Mesenchymal stem cell (in vitro differentiated cells and primary cell): ENCODE measurements at regions not wholly inside any gene's neighbourhood (a gene's known extent, or its start where the extent isn't known, plus 50 kb on each side); places are given as distances from the start of the nearest gene placed in this dataset.

Experiments used
- DNase-seq: peaks from one replicate; pipeline ENCODE4 v3.0.0-alpha.2; 2013
- H2AFZ ChIP-seq: one replicate; pipeline ENCODE4 v1.6.1; 2013; ENCODE audit warnings: low read depth, mild to moderate bottlenecking, control low read depth, inconsistent platforms, low read length, moderate library complexity
- H2AK5ac ChIP-seq: 2 replicates; pipeline ENCODE4 v1.6.1; 2013; ENCODE audit warnings: low read length, moderate library complexity, mild to moderate bottlenecking, inconsistent platforms; ENCODE audit not compliant: severe bottlenecking
- H2BK120ac ChIP-seq: one replicate; pipeline ENCODE4 v1.6.1; 2013; ENCODE audit warnings: low read depth, mild to moderate bottlenecking, inconsistent platforms, low read length, moderate library complexity
- H2BK12ac ChIP-seq, 2 experiments: one replicate each; pipeline ENCODE4 v1.6.1; 2013; ENCODE audit warnings: inconsistent platforms in 2 of 2, low read length in 2 of 2, mild to moderate bottlenecking in 2 of 2, moderate library complexity in 2 of 2, control low read depth in 1 of 2
- H2BK15ac ChIP-seq: one replicate; pipeline ENCODE4 v1.6.1; 2013; ENCODE audit warnings: mild to moderate bottlenecking, low read depth, inconsistent platforms; ENCODE audit not compliant: poor library complexity, severe bottlenecking
- H2BK5ac ChIP-seq: 2 replicates; pipeline ENCODE4 v1.6.1; 2013; ENCODE audit warnings: low read depth, mild to moderate bottlenecking, low read length, control low read depth, inconsistent platforms; ENCODE audit not compliant: poor library complexity, severe bottlenecking
- H3K14ac ChIP-seq, 2 experiments: one replicate each; pipeline ENCODE4 v1.6.1; 2013; ENCODE audit warnings: inconsistent platforms in 2 of 2, low read length in 2 of 2, control low read depth in 1 of 2, mild to moderate bottlenecking in 1 of 2, moderate library complexity in 1 of 2
- H3K18ac ChIP-seq, 2 experiments: one replicate each; pipeline ENCODE4 v1.6.1; 2013; ENCODE audit warnings: inconsistent platforms in 2 of 2, low read length in 2 of 2, control low read depth in 1 of 2, low read depth in 1 of 2, mild to moderate bottlenecking in 1 of 2
- H3K23ac ChIP-seq, 2 experiments: one replicate each; pipeline ENCODE4 v1.6.1; 2013; ENCODE audit warnings: inconsistent platforms in 2 of 2, low read length in 2 of 2, mild to moderate bottlenecking in 2 of 2, moderate library complexity in 2 of 2, control low read depth in 1 of 2
- H3K27ac ChIP-seq: 2 replicates; pipeline ENCODE4 v1.5.1; 2013; ENCODE audit warnings: mild to moderate bottlenecking, moderate library complexity, low read length, control low read depth, inconsistent platforms; ENCODE audit not compliant: poor library complexity, severe bottlenecking
- H3K27me3 ChIP-seq, 2 experiments: 2 replicates each; pipeline versions ENCODE4 v1.6.1 to v1.7.0; 2013; ENCODE audit warnings: low read length in 2 of 2, mild to moderate bottlenecking in 2 of 2, moderate library complexity in 2 of 2, control low read depth in 1 of 2, inconsistent platforms in 1 of 2; ENCODE audit not compliant: control insufficient read depth in 1 of 2, insufficient read depth in 1 of 2
- H3K36me3 ChIP-seq, 2 experiments: 2 replicates each; pipeline versions ENCODE4 v1.6.1 to v1.7.0; 2013; ENCODE audit warnings: low read length in 2 of 2, control low read depth in 1 of 2, inconsistent platforms in 1 of 2, low read depth in 1 of 2, mild to moderate bottlenecking in 1 of 2; ENCODE audit not compliant: insufficient read depth in 2 of 2, control insufficient read depth in 1 of 2
- H3K4ac ChIP-seq, 2 experiments: one replicate each; pipeline ENCODE4 v1.6.1; 2013; ENCODE audit warnings: inconsistent platforms in 2 of 2, low read length in 2 of 2, mild to moderate bottlenecking in 2 of 2, moderate library complexity in 2 of 2, control low read depth in 1 of 2, low read depth in 1 of 2
- H3K4me1 ChIP-seq: 2 replicates; pipeline ENCODE4 v1.6.1; 2013; ENCODE audit warnings: low read depth, low read length, control low read depth; ENCODE audit not compliant: control insufficient read depth, insufficient read depth
- H3K4me2 ChIP-seq: 2 replicates; pipeline ENCODE4 v1.6.1; 2013; ENCODE audit warnings: low read length, mild to moderate bottlenecking, inconsistent platforms; ENCODE audit not compliant: poor library complexity, severe bottlenecking
- H3K4me3 ChIP-seq, 2 experiments: 2 replicates each; pipeline versions ENCODE4 v1.5.1 to v1.7.0; 2013; ENCODE audit warnings: low read length in 2 of 2, mild to moderate bottlenecking in 2 of 2, control low read depth in 1 of 2, low read depth in 1 of 2; ENCODE audit not compliant: insufficient read depth in 1 of 2
- H3K79me1 ChIP-seq: replicated peaks from 2 replicates; pipeline ENCODE4 v1.6.1; 2013; ENCODE audit warnings: mild to moderate bottlenecking, control low read depth, low read length, inconsistent platforms; ENCODE audit not compliant: poor library complexity, severe bottlenecking
- H3K9ac ChIP-seq: 2 replicates; pipeline ENCODE4 v1.7.0; 2013; ENCODE audit warnings: mild to moderate bottlenecking, low read length, moderate library complexity
- H3K9me3 ChIP-seq: 2 replicates; pipeline ENCODE4 v1.7.0; 2013; ENCODE audit warnings: mild to moderate bottlenecking, low read length; ENCODE audit not compliant: control insufficient read depth
- H4K8ac ChIP-seq: one replicate; pipeline ENCODE4 v1.6.1; 2013; ENCODE audit warnings: inconsistent platforms, mild to moderate bottlenecking, low read length, moderate library complexity
- H4K91ac ChIP-seq: one replicate; pipeline ENCODE4 v1.6.1; 2013; ENCODE audit warnings: mild to moderate bottlenecking, low read length, inconsistent platforms
- WGBS: methylation state at CpG from one replicate; pipeline ENCODE4 v1.1.7; 2013; ENCODE audit warnings: mixed read lengths; 5-methylcytosine and 5-hydroxymethylcytosine counted together

GRCh38 chr1:90412563-90412962 is 304.5 kb downstream of the BARHL2 start:
- H3K9me3 ChIP-seq: peaks cover 11% of the 10 kb centered on the region
- H4K91ac ChIP-seq: no peak overlapping the region
- H3K27ac ChIP-seq: no peak overlapping the region
- H3K27me3 ChIP-seq: no peaks in the 10 kb centered on the region
- no CpG with 5 or more reads among the region's 2 CpGs for WGBS
- no peak overlapping the region for H2BK15ac ChIP-seq
- no peak overlapping the region for H2AFZ ChIP-seq
- H3K79me1 ChIP-seq: no peaks in the 10 kb centered on the region
- no peak for DNase-seq
- H3K4me3 ChIP-seq: no peak overlapping the region
- H2AK5ac ChIP-seq: no peak overlapping the region
- no peak overlapping the region for H2BK12ac ChIP-seq
- no peak overlapping the region for H3K4me2 ChIP-seq
- H3K14ac ChIP-seq: no peak overlapping the region
- no peak overlapping the region for H4K8ac ChIP-seq
- no peak overlapping the region for H3K9ac ChIP-seq
- H2BK120ac ChIP-seq: no peak overlapping the region
- H3K18ac ChIP-seq: no peak overlapping the region
- no peak overlapping the region for H2BK5ac ChIP-seq
- no peaks in the 10 kb centered on the region for H3K36me3 ChIP-seq
- H3K4me1 ChIP-seq: no peaks in the 10 kb centered on the region
- H3K23ac ChIP-seq: no peak overlapping the region
- no peak overlapping the region for H3K4ac ChIP-seq

DNA sequence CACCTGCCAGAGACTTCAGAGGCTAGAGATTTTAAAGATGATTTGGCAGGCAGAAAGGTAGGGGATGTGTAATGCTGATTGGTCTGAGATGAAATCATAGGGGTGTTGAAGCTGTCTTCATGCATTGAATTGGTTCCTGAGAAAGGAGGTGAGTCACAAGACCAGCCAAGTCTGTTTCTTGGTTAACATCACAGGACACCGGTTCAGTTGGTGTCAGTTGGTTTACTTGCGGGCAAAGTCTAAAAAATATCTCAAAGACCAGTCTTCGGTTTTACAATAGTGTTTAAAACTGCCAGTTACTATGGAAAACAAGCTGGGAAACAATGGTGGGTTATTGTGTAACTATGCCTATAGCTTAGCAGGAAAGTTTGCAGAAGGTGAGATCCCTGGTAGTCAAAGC is 305.9 kb downstream of the BARHL2 start:
- no peak overlapping the region for H2BK12ac ChIP-seq
- no peak overlapping the region for H2BK5ac ChIP-seq
- H3K27me3 ChIP-seq: no peaks in the 10 kb centered on the region
- H3K9ac ChIP-seq: no peak overlapping the region
- no peak overlapping the region for H2BK120ac ChIP-seq
- H3K14ac ChIP-seq: no peak overlapping the region
- H3K79me1 ChIP-seq: no peaks in the 10 kb centered on the region
- H2AFZ ChIP-seq: no peak overlapping the region
- H3K27ac ChIP-seq: no peak overlapping the region
- no peak overlapping the region for H3K18ac ChIP-seq
- no peak overlapping the region for H3K4me2 ChIP-seq
- H3K4me3 ChIP-seq: no peak overlapping the region
- H4K8ac ChIP-seq: no peak overlapping the region
- H3K9me3 ChIP-seq: peaks cover 11% of the 10 kb centered on the region
- H3K4me1 ChIP-seq: no peaks in the 10 kb centered on the region
- H3K36me3 ChIP-seq: no peaks in the 10 kb centered on the region
- 97% methylated on average over 3 of the region's 3 CpGs for WGBS
- no peak overlapping the region for H2AK5ac ChIP-seq
- H3K4ac ChIP-seq: no peak overlapping the region
- DNase-seq: no peak
- no peak overlapping the region for H4K91ac ChIP-seq
- no peak overlapping the region for H2BK15ac ChIP-seq
- no peak overlapping the region for H3K23ac ChIP-seq

GRCh38 chr1:90407737-90408136 is 309.4 kb downstream of the BARHL2 start:
- WGBS: 87% methylated on average over 3 of the region's 3 CpGs
- H2AFZ ChIP-seq: no peak overlapping the region

DNA sequence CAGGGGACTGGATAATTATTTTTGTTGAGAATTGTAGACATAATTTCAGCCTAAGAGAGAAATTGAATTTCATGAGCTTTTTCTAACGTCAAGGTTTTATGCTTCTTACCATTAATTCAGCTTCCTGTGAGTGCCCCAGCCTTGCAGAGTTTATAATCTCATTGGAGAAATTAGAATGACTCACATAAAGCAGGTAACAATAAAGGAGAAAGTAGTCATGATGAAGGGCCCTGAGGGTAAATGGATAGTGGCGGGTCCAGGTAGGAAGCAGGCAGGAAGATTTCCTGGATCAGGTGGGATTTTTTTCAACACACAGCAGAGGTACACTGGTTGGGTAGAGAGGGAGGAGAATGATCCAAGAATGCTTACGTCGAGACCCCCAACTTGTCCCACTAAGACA is 311.4 kb downstream of the BARHL2 start:
- Histone ChIP-seq H3K27ac (no peak overlapping the region), H3K4me3 (no peak overlapping the region)

More at GRCh38 chr1:90407737-90408136, 309.4 kb downstream of the BARHL2 start:
- peaks cover 2% of the 10 kb centered on the region for H3K4me1 ChIP-seq
- H3K4me2 ChIP-seq: no peak overlapping the region
- H3K23ac ChIP-seq: no peak overlapping the region
- H3K4ac ChIP-seq: no peak overlapping the region
- H3K36me3 ChIP-seq: no peaks in the 10 kb centered on the region
- no peak overlapping the region for H3K14ac ChIP-seq
- H2BK120ac ChIP-seq: no peak overlapping the region
- H3K79me1 ChIP-seq: no peaks in the 10 kb centered on the region
- H2BK5ac ChIP-seq: no peak overlapping the region
- no peak overlapping the region for H3K9ac ChIP-seq
- H2BK15ac ChIP-seq: no peak overlapping the region
- H3K9me3 ChIP-seq: peaks cover 3% of the 10 kb centered on the region
- no peak overlapping the region for H4K91ac ChIP-seq
- no peak overlapping the region for H4K8ac ChIP-seq
- H2BK12ac ChIP-seq: no peak overlapping the region
- no peak overlapping the region for H2AK5ac ChIP-seq
- no peak overlapping the region for H3K4me3 ChIP-seq
- no peaks in the 10 kb centered on the region for H3K27me3 ChIP-seq
- H3K27ac ChIP-seq: no peak overlapping the region
- no peak for DNase-seq
- no peak overlapping the region for H3K18ac ChIP-seq

More for the DNA sequence above, 311.4 kb downstream of the BARHL2 start:
- Histone ChIP-seq H2BK12ac (no peak overlapping the region), H3K4me2 (no peak overlapping the region), H2AFZ (no peak overlapping the region), H3K14ac (no peak overlapping the region), H3K9me3 (peaks cover 3% of the 10 kb centered on the region), H3K18ac (no peak overlapping the region), H3K9ac (no peak overlapping the region), H2AK5ac (no peak overlapping the region), H4K8ac (no peak overlapping the region), H3K4ac (no peak overlapping the region), H2BK5ac (no peak overlapping the region), H3K23ac (no peak overlapping the region), H3K27me3 (no peaks in the 10 kb centered on the region), H4K91ac (no peak overlapping the region), H3K79me1 (no peaks in the 10 kb centered on the region), H2BK15ac (no peak overlapping the region), H3K4me1 (peaks cover 2% of the 10 kb centered on the region), H2BK120ac (no peak overlapping the region), H3K36me3 (no peaks in the 10 kb centered on the region)
- 89% methylated on average over 1 of the region's 4 CpGs for WGBS
- no peak for DNase-seq
